NCI-H1092 treated with DMSO at 0.1 percent for 48 hours (cell line): ENCODE measurements at regions not wholly inside any gene's neighbourhood (a gene's known extent, or its start where the extent isn't known, plus 50 kb on each side); places are given as distances from the start of the nearest gene placed in this dataset.
"Not testable (repeated sequence)": the region's sequence is repeated elsewhere in the genome, so short reads cannot be mapped to it uniquely, and the experiment has no call there.

Experiments
- DNase-seq: peaks from one replicate; lab custom pipeline; 2025; lab: John Stamatoyannopoulos, UW

DNA sequence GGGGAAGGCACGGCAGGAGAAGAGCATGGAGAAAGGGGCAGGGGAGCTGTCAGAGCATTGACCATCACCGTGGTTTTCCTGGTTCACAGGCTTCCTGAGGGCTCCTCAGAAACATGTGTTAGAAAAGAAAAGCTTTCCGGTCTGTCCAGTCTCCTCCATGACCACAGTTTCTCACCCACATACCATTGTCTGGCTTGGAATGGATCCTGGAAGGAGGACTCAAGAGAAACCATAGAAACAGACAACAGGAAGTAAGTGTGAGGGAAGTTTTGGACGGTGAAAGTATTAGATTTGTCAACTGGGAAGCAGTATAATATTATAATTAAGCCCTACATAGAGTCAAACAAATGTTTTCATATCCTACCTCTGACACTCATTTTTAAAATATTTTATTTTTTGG, 52.7 kb upstream of the NOTCH2NLA start:
- DNase-seq = not testable (repeated sequence)

DNA sequence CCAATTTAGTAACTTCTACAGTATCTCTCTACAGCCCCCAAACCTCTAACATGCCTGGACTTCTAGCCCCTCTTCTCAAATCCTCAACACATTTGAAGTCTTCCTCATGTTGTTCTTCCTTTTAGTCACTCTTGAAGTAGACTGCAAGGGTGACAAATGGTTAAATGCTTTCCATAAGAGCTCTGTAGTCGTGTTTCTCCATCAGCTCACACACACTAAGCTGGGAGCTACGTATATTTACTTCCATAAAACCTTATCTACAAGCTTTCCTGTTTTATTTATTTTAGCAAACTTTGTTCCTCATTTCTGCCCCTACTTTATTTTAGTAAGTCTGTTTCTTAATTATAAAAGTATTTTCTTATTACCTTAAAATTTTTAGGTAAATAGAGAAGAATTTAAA, 49.9 kb upstream of the NOTCH2NLA start:
- DNase-seq = not testable (repeated sequence)
